ENCODE measurements at regions not wholly inside any gene's neighbourhood (a gene's known extent, or its start where the extent isn't known, plus 50 kb on each side); places are given as distances from the start of the nearest gene placed in this dataset.

- H3K27me3 ChIP-seq (ENCODE audit: control insufficient read depth, insufficient read depth, low read length), result no peaks in the 10 kb centered on the region
- H3K36me3 ChIP-seq (ENCODE audit: control insufficient read depth, insufficient read depth, low read length), result no peaks in the 10 kb centered on the region
- no peak overlapping the region for H3K4me3 ChIP-seq (ENCODE audit: low read depth, low read length)
- DNase-seq (ENCODE audit: low read depth), result no peak
- no peak for TF ChIP-seq CTCF (IDR thresholded peaks at IDR 0.05; ENCODE audit: insufficient read depth, low read length, poor library complexity, severe bottlenecking)
These were observed 75.2 kb upstream of the ARID1B start for GRCh38 chr6:156701966-156702365.

- no peak for DNase-seq (ENCODE audit: low read depth)
- H3K27me3 ChIP-seq (ENCODE audit: control insufficient read depth, insufficient read depth, low read length), result no peaks in the 10 kb centered on the region
- no peaks in the 10 kb centered on the region for H3K36me3 ChIP-seq (ENCODE audit: control insufficient read depth, insufficient read depth, low read length)
- no peak for TF ChIP-seq CTCF (IDR thresholded peaks at IDR 0.05; ENCODE audit: insufficient read depth, low read length, poor library complexity, severe bottlenecking)
- no peak overlapping the region for H3K4me3 ChIP-seq (ENCODE audit: low read depth, low read length)
These were observed 76.6 kb upstream of the ARID1B start for GRCh38 chr6:156700440-156701057.

GRCh38 chr6:156699935-156700334 lies 77.2 kb upstream of the ARID1B start:
- Histone ChIP-seq H3K36me3 (ENCODE audit: control insufficient read depth, insufficient read depth, low read length) (no peaks in the 10 kb centered on the region), H3K27me3 (ENCODE audit: control insufficient read depth, insufficient read depth, low read length) (no peaks in the 10 kb centered on the region), H3K4me3 (ENCODE audit: low read depth, low read length) (no peak overlapping the region)
- TF ChIP-seq CTCF (IDR thresholded peaks at IDR 0.05; ENCODE audit: insufficient read depth, low read length, poor library complexity, severe bottlenecking), result no peak
- DNase-seq (ENCODE audit: low read depth), result no peak

- Histone ChIP-seq H3K36me3 (ENCODE audit: control insufficient read depth, insufficient read depth, low read length) (no peaks in the 10 kb centered on the region), H3K27me3 (ENCODE audit: control insufficient read depth, insufficient read depth, low read length) (no peaks in the 10 kb centered on the region), H3K4me3 (ENCODE audit: low read depth, low read length) (no peak overlapping the region)
- TF ChIP-seq CTCF (IDR thresholded peaks at IDR 0.05; ENCODE audit: insufficient read depth, low read length, poor library complexity, severe bottlenecking), result no peak
- DNase-seq (ENCODE audit: low read depth), result peak; percentile 54
These were observed 78.2 kb upstream of the ARID1B start for GRCh38 chr6:156699017-156699421.

GRCh38 chr6:156698239-156699016 lies 78.8 kb upstream of the ARID1B start:
- TF ChIP-seq CTCF (IDR thresholded peaks at IDR 0.05; ENCODE audit: insufficient read depth, low read length, poor library complexity, severe bottlenecking), result no peak
- Histone ChIP-seq H3K36me3 (ENCODE audit: control insufficient read depth, insufficient read depth, low read length) (no peaks in the 10 kb centered on the region), H3K27me3 (ENCODE audit: control insufficient read depth, insufficient read depth, low read length) (no peaks in the 10 kb centered on the region), H3K4me3 (ENCODE audit: low read depth, low read length) (no peak overlapping the region)
- no peak for DNase-seq (ENCODE audit: low read depth)
